Esophagus squamous epithelium (tissue), 5 donors: ENCODE measurements at regions not wholly inside any gene's neighbourhood (a gene's known extent, or its start where the extent isn't known, plus 50 kb on each side); places are given as distances from the start of the nearest gene placed in this dataset.

Experiments
- DNase-seq: peaks from one replicate; lab custom pipeline; 2025; lab: John Stamatoyannopoulos, UW
- H3K27ac ChIP-seq, 4 donors: fragments of 200-600 bp; sonication (generic); one replicate each; pipeline ENCODE4 v1.5.1; 2016 to 2019; ENCODE audit warnings: mild to moderate bottlenecking in 1 of 4
- H3K27me3 ChIP-seq, 4 donors: fragments of 200-600 bp; sonication (generic); 1 replicate in 3 of 4; 2 replicates in 1 of 4; pipeline versions ENCODE4 v1.5.1 to v1.6.0; 2017 to 2021; ENCODE audit warnings: antibody characterized with exemption in 1 of 4
- H3K36me3 ChIP-seq, 3 donors: fragments of 200-600 bp; sonication (generic); one replicate each; pipeline ENCODE4 v1.5.1; 2016 to 2019
- H3K4me1 ChIP-seq, 3 donors: fragments of 200-600 bp; sonication (generic); one replicate each; pipeline ENCODE4 v1.5.1; 2017 to 2019
- H3K4me3 ChIP-seq, 4 donors: fragments of 200-600 bp; sonication (generic); 1 replicate in 3 of 4; 2 replicates in 1 of 4; pipeline ENCODE4 v1.5.1; 2016 to 2019; ENCODE audit warnings: mild to moderate bottlenecking in 2 of 4, moderate library complexity in 1 of 4
- H3K9me3 ChIP-seq, 3 donors: fragments of 200-600 bp; sonication (generic); one replicate each; pipeline ENCODE4 v1.5.1; 2016 to 2019
- POLR2A ChIP-seq, 4 donors: fragments of 450-650 bp; IDR thresholded peaks; one replicate each; pipeline ENCODE4 v1.6.1; 2017; ENCODE audit warnings: antibody characterized with exemption in 4 of 4, mild to moderate bottlenecking in 4 of 4, moderate library complexity in 3 of 4
- WGBS, 2 donors: methylation state at CpG; one replicate each; pipeline ENCODE4 v1.1.5; 2018; 5-methylcytosine and 5-hydroxymethylcytosine counted together
- intact Hi-C: fragments of 100-400 bp; cut with DNase I; formaldehyde crosslinking; loops from one replicate; pipeline ENCODE4 v1.15.0; 2022
- TF ChIP-seq, protein P1 (sequence below), 6 experiments: fragments of 450-650 bp in 4 of 6; fragments of 200-600 bp in 2 of 6; sonication (generic) in 2 of 6; IDR thresholded peaks; one replicate each; pipeline ENCODE4 v1.5.1; 2016 to 2019; ENCODE audit warnings: antibody characterized with exemption in 6 of 6, mild to moderate bottlenecking in 4 of 6, moderate library complexity in 4 of 6
- donor health status: DM: yes; HTN: yes; CAD: no.

DNA sequence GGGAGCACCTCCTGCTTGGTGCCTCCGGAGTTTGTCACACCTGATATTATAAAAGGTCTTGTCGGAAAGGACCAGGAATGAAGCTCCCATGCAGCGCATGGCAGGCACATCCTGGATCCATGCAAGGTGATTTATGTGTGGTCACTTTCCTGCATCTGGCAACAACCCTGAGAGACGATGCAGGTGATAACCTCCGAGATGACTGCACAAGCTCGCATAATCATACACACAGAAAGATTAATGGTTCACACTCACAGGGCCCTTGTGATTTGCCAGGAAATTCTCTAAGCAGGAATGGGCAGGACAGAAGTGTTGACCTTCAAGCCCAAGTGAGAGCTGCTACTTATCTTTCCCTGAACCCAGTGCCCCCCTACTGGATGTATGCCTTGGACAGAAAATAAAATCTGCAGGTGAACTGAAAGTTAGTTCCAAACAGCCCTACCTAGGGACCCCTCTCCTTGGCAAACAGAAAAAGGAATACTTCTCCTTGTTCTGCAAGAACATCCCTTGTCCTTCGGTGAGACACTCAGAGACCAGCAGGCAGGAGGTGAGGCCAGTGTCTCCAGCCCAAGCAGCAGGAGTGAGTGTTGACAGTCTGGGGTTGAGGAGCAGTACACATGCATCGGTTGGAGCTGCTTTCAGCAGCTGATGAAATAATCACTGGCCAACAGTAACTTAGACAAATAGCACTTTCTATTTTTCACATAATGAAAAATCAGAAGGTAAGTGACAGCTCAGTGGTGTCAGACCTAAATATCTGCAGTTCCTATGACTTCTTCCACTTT lies 619.4 kb upstream of the B3GAT1 start:
- Histone ChIP-seq H3K27me3 (no peaks in the 10 kb centered on the region), H3K36me3 (no peaks in the 10 kb centered on the region), H3K27ac (no peak overlapping the region), H3K4me3 (no peak overlapping the region), H3K9me3 (no peaks in the 10 kb centered on the region), H3K4me1 (no peaks in the 10 kb centered on the region)
- no peak for DNase-seq
- 53 to 75% methylated on average over 5 to 7 of the region's 8 CpGs for WGBS, 2 donors
- intact Hi-C loops = no loop called here
- TF ChIP-seq, protein P1, sequence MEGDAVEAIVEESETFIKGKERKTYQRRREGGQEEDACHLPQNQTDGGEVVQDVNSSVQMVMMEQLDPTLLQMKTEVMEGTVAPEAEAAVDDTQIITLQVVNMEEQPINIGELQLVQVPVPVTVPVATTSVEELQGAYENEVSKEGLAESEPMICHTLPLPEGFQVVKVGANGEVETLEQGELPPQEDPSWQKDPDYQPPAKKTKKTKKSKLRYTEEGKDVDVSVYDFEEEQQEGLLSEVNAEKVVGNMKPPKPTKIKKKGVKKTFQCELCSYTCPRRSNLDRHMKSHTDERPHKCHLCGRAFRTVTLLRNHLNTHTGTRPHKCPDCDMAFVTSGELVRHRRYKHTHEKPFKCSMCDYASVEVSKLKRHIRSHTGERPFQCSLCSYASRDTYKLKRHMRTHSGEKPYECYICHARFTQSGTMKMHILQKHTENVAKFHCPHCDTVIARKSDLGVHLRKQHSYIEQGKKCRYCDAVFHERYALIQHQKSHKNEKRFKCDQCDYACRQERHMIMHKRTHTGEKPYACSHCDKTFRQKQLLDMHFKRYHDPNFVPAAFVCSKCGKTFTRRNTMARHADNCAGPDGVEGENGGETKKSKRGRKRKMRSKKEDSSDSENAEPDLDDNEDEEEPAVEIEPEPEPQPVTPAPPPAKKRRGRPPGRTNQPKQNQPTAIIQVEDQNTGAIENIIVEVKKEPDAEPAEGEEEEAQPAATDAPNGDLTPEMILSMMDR (IDR thresholded peaks at IDR 0.05) = no peak
- no peak for TF ChIP-seq POLR2A (IDR thresholded peaks at IDR 0.05)

DNA sequence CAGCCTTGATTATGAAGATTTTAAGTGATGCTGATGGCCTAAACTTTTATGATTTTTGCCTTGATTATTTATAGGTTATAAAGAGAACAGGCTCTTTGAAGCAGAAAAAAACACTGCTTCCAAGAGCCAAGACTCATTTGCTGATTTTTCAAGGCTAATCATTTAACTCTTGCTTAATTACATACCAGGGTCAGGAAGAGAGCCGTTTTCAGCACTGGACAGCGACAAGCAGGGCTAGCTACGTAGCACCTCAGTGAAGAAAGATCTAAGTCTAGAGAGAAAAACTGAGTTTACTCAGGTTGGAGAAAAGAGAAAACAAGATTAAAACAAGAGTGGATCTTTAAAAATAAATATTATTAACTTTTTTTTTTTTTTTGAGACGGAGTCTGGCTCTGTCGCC lies 615.4 kb upstream of the B3GAT1 start:
- intact Hi-C loops = no loop called here
- TF ChIP-seq, protein P1 (IDR thresholded peaks at IDR 0.05) = no peak
- TF ChIP-seq POLR2A (IDR thresholded peaks at IDR 0.05) = no peak
- no peak overlapping the region for H3K27ac ChIP-seq
- H3K27me3 ChIP-seq = no peaks in the 10 kb centered on the region
- H3K4me3 ChIP-seq = no peak overlapping the region
- no peaks in the 10 kb centered on the region for H3K4me1 ChIP-seq
- WGBS, 2 donors = 34% methylated on average over 5 of the region's 5 CpGs
- H3K36me3 ChIP-seq = no peaks in the 10 kb centered on the region
- no peak for DNase-seq
- no peaks in the 10 kb centered on the region for H3K9me3 ChIP-seq

DNA sequence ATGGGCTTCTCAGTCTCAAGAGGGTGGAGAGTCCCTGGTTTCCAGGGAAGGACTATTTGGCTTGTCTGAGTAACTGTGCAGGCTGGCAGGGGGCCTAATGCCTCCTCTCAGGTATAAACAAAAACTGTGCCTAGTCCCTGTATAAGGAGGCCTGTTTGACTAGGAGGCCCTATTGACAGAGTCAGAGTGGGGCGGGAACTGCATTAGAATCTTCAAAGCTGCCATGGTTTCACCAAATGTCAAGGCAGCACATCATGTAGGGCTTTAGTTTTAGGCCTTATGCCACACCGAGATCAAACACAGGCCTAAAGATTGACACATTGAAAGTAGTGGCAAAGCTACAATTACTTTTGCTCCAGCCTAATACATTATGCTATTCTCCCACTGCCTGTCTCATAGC lies 611.5 kb upstream of the B3GAT1 start:
- 50 to 88% methylated on average over 2 of the region's 2 CpGs for WGBS, 2 donors
- Histone ChIP-seq H3K27ac (no peak overlapping the region), H3K27me3 (no peaks in the 10 kb centered on the region), H3K4me3 (no peak overlapping the region), H3K9me3 (no peaks in the 10 kb centered on the region), H3K4me1 (no peaks in the 10 kb centered on the region), H3K36me3 (no peaks in the 10 kb centered on the region)
- no peak for DNase-seq
- TF ChIP-seq POLR2A (IDR thresholded peaks at IDR 0.05) = no peak
- TF ChIP-seq, protein P1 (IDR thresholded peaks at IDR 0.05) = no peak
- intact Hi-C loops = no loop called here

DNA sequence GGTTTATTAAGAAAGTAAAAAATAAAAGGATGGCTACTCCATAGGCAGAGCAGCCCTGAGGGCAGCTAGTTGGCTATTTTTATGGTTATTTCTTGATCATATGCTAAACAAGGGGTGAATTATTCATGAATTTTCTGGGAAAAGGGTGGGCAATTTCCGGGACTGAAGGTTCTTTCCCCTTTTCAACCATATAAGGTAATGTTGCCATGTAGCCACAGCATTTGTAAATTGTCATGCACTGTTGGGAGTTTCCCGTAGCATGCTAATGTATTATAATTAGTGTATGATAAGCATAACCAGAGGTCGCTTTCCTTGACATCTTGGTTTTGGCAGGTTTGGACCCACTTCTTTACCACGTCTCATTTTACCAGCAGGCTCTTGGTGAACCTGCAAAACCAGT lies 610.4 kb upstream of the B3GAT1 start:
- 59 to 80% methylated on average over 4 of the region's 4 CpGs for WGBS, 2 donors
- Histone ChIP-seq H3K27me3 (no peaks in the 10 kb centered on the region), H3K27ac (no peak overlapping the region), H3K4me1 (no peaks in the 10 kb centered on the region), H3K4me3 (no peak overlapping the region), H3K9me3 (no peaks in the 10 kb centered on the region), H3K36me3 (no peaks in the 10 kb centered on the region)
- DNase-seq = no peak
- intact Hi-C loops = no loop called here
- no peak for TF ChIP-seq POLR2A (IDR thresholded peaks at IDR 0.05)
- TF ChIP-seq, protein P1 (IDR thresholded peaks at IDR 0.05) = no peak

DNA sequence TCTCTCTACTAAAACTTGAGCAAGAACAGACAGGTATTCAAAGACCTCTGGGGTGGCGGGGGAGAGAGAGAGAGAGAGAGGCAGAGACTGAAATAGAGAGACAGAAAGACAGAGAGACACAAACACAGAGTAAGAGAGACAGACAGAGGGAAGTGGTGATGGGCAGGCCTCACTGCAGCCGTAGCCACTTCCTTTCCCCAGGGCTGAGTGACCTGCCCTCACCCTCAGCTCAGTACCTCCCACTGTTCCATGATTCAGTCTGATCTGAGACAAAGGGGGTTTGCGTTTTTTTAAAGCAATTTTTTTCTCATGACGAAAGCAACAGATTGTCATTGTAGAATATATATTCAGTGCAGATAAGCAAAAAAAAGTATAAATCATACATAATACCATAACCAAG lies 607.9 kb upstream of the B3GAT1 start:
- no peak for DNase-seq
- peaks cover 0 to 6% (median 0%) of the 10 kb centered on the region in 4 donors for H3K27me3 ChIP-seq
- intact Hi-C loops = no loop called here
- H3K36me3 ChIP-seq = no peaks in the 10 kb centered on the region
- 62 to 71% methylated on average over 3 to 4 of the region's 4 CpGs for WGBS, 2 donors
- H3K9me3 ChIP-seq = no peaks in the 10 kb centered on the region
- no peak overlapping the region for H3K4me3 ChIP-seq
- no peaks in the 10 kb centered on the region for H3K4me1 ChIP-seq
- H3K27ac ChIP-seq = no peak overlapping the region
- TF ChIP-seq, protein P1 (IDR thresholded peaks at IDR 0.05) = no peak
- no peak for TF ChIP-seq POLR2A (IDR thresholded peaks at IDR 0.05)
